GM12892 (cell line): ENCODE measurements at regions not wholly inside any gene's neighbourhood (a gene's known extent, or its start where the extent isn't known, plus 50 kb on each side); places are given as distances from the start of the nearest gene placed in this dataset.

Source experiments
- DNase-seq: peaks from one replicate; pipeline ENCODE4 v3.0.0; 2011; ENCODE audit not compliant: insufficient read length
- FAIRE-seq: peaks from 2 replicates; lab custom pipeline; 2011; peaks lifted over from hg19 to GRCh38; lab: Jason Lieb, UNC
- POLR2A ChIP-seq: IDR thresholded peaks from 2 replicates; pipeline ENCODE4 v1.6.1; 2011; ENCODE audit warnings: low read depth, low read length, control low read depth
- POLR2AphosphoS5 ChIP-seq: IDR thresholded peaks from 2 replicates; pipeline ENCODE4 v1.6.1; 2011; ENCODE audit warnings: low read depth, low read length, control low read depth
- TAF1 ChIP-seq: IDR thresholded peaks from 2 replicates; pipeline ENCODE4 v1.6.1; 2011; ENCODE audit warnings: low read depth, mild to moderate bottlenecking, control low read depth, low read length, borderline replicate concordance

DNA sequence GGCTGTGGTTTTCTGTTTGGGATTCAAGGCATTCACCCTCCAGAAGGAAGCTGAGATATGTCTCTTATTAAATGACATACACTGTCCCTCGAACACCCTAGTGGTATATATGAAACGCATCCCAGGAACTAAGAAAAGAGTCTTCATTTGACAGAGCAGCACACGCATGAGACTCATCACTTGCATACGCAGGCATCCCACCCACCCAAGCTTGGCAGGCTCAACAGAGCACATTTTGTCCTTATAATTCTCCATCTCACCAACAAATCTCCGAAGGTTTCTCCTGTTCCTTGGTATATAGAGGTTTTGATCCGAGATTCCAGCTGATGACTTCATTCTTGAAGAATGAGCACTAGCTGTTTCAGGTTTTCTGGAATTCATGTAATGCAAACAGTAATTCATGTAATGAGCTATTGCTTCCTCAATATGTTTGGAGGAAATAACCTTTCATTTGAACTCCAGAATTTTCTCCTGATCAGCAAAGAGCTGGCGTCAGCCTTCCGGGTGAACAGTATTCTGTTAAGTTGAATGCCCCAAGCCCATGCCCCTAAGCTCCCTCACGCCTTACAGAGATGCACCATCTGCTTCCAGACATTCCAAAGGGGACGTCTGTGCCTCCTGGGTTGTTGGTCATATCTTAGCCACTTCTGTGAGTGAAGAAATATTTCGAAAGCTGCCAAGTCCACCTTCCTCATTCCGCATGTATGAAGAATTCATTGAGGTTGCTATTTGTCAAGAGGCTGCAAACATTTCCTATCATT lies 66.0 kb upstream of the CDH4 start:
- DNase-seq, result no peak
- FAIRE-seq, result no peak
- TF ChIP-seq POLR2AphosphoS5, result no peak
- no peak for TF ChIP-seq POLR2A
- no peak for TF ChIP-seq TAF1

DNA sequence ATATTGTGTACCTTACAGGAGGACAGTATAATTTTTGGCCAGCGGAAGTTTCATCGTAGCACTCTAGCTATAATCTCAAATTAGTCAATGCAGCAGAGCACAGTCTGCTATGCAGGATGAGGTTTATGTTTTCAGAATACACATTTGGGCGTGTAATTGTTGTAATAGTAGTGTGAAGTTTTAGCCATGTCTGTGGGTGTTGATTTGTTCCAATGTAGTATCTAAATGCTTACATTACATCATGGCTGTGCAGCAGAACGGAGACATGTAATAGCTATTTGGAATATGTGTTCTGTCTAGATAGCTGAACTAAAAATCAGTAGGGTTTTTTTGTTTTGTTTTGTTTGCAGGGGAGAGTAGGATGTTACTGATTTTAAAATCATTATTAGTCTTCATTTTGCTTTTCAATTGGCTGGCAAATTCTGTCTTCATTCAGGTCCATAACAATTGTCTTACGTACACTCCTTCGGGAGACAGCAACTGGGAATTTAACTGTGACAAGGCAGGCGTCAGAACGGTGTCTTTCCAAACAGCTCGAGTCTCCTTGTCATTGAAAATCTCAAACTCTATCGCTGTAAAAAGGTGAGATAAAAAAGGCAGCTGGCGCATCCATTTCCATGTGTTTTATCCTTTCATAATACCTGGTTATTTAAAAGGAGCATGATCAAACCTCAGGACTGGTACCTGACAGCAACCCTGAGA lies 65.1 kb upstream of the CDH4 start:
- DNase-seq (no peak), FAIRE-seq (no peak)
- no peak for TF ChIP-seq TAF1
- no peak for TF ChIP-seq POLR2A
- TF ChIP-seq POLR2AphosphoS5, result no peak

GRCh38 chr20:61189534-61189933 lies 62.5 kb upstream of the CDH4 start:
- FAIRE-seq (no peak), DNase-seq (no peak)
- TF ChIP-seq POLR2AphosphoS5 (no peak), TAF1 (no peak), POLR2A (no peak)

DNA sequence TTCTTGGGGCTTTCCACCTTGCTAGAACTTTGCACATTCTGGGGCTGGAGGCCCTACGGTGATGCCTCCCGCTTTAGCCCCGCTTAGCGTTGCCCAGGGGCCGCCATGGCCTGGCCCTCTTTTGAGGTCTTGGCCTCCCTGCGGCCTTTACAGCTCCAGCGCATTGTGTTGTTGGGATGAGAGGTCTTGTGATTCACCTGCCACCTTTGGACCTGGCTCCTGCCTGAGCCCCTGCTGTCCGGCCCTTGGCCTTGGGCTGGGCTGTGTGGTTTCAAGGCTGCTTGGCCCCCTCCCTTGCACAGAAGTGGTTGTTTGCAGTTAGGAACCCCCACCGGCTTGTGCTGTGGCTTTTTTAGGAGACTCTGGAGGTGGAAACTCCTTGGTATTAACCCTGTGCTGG lies 61.0 kb upstream of the CDH4 start:
- DNase-seq, result no peak
- no peak for FAIRE-seq
- no peak for TF ChIP-seq POLR2A
- no peak for TF ChIP-seq TAF1
- no peak for TF ChIP-seq POLR2AphosphoS5

DNA sequence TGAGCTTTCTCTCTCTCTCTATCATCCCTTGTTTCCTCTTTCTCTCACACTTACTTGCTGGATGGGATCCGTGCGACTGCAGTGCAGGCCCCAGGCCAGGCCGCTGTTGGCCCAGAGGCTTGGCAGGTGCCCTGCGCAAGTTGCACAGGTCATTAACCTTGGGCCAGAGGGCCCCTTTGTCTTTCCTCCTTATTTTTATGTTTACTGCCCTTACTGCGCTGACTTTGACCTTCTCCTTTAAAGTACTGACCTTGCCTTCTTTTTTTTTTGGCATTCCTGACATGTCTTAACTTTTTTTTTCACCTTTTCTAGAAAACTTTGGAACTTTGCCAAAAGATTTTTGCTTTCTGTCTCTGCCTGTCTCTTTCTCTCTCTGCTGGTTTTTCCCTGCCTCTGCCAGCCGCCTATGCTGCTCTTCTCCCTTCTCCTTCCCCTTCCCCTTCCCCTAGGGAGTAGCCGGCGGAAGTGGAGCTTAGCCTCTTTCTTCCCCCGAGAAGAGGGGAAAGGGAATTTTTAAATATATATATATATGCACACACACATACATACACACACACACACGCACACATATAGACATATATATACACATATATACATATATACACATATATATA lies 59.6 kb upstream of the CDH4 start:
- DNase-seq (no peak), FAIRE-seq (no peak)
- TF ChIP-seq TAF1, result no peak
- no peak for TF ChIP-seq POLR2A
- no peak for TF ChIP-seq POLR2AphosphoS5

GRCh38 chr20:61193164-61193563 lies 58.9 kb upstream of the CDH4 start:
- no peak for FAIRE-seq
- TF ChIP-seq POLR2A, result no peak
- TF ChIP-seq POLR2AphosphoS5, result no peak
- no peak for TF ChIP-seq TAF1
- no peak for DNase-seq
